ENCODE measurements at regions not wholly inside any gene's neighbourhood (a gene's known extent, or its start where the extent isn't known, plus 50 kb on each side); places are given as distances from the start of the nearest gene placed in this dataset.

GRCh38 chr2:234382131-234382530 lies 114.8 kb downstream of the ARL4C start:
- no peak for TF ChIP-seq POLR2A (IDR thresholded peaks at IDR 0.05)
- TF ChIP-seq, protein P1, sequence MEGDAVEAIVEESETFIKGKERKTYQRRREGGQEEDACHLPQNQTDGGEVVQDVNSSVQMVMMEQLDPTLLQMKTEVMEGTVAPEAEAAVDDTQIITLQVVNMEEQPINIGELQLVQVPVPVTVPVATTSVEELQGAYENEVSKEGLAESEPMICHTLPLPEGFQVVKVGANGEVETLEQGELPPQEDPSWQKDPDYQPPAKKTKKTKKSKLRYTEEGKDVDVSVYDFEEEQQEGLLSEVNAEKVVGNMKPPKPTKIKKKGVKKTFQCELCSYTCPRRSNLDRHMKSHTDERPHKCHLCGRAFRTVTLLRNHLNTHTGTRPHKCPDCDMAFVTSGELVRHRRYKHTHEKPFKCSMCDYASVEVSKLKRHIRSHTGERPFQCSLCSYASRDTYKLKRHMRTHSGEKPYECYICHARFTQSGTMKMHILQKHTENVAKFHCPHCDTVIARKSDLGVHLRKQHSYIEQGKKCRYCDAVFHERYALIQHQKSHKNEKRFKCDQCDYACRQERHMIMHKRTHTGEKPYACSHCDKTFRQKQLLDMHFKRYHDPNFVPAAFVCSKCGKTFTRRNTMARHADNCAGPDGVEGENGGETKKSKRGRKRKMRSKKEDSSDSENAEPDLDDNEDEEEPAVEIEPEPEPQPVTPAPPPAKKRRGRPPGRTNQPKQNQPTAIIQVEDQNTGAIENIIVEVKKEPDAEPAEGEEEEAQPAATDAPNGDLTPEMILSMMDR (IDR thresholded peaks at IDR 0.05): no peak
- no peak for TF ChIP-seq POLR2AphosphoS5 (IDR thresholded peaks at IDR 0.05)

Data from prostate gland (tissue), 2 donors.